NCI-H1105 treated with DMSO at 0.1 percent for 48 hours (cell line): ENCODE measurements at regions not wholly inside any gene's neighbourhood (a gene's known extent, or its start where the extent isn't known, plus 50 kb on each side); places are given as distances from the start of the nearest gene placed in this dataset.

Experiments
- DNase-seq: peaks from one replicate; lab custom pipeline; 2025; lab: John Stamatoyannopoulos, UW

DNA sequence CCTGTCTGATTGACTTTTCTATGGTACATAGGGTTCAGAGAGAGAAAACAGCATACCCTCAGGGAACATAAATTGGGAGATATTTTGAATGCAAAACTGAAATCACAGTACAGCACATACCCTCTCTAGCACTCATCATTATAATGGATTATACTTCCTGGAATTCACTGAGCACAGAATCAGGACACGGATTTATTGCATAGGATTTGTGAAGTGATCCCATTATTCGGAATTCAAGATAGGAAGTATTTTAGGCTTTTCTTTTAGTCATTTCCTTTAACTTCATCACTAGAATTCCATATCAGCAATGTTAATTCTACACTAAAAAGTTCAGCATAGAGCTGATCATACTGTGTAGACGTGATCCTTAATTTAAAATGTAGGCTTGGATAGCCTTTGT, 407.0 kb downstream of the PID1 start:
- no peak for DNase-seq

DNA sequence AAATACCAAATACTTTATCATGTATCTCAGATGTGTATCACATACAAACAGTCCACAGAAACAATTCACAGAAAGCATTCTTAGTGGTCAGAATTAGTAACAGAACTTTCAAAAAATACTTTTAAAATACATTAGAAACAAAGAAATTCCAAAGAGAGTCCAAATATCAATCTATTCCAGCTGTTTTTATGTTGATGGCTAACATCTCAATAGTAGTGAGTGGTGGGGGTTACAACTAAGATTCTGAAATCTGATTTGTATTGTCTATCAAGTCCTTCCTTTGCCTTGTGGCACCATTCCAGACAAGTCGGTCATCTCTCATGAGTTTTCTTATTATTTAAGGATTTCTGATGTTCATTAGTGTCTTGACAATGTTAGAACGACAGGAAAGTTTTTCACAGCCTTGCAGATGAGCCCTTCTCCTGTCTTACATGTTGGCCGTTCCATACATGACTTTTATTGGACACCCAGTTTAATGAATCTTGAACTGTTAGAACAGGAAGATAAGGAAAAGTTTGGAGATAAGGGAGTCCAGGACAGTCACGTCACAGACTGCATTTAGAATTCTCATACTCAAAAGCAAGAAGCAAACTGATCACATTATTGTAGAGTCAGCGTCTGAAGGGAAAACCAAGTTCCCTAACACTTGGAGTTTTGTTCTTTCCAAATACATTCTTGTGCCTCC, 410.3 kb downstream of the PID1 start:
- no peak for DNase-seq

DNA sequence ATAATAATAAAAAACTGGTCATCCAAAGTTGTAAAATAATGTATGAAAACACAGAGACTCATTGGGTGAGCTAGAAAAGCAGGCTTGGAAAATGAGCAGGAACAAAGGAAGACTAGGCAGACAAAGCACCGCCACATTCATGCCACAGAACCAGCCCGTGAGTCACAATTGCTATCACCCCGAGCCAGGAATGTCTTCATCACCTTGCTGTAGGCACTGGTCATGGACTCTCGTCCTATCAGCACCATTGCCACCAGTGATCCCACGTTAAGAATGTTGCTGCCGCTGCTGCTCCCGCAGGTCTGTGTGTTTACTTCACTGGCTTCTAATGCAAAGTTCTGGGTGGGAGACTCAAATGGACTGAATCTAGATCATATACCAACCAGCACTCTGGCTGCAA, 417.9 kb downstream of the PID1 start:
- no peak for DNase-seq

DNA sequence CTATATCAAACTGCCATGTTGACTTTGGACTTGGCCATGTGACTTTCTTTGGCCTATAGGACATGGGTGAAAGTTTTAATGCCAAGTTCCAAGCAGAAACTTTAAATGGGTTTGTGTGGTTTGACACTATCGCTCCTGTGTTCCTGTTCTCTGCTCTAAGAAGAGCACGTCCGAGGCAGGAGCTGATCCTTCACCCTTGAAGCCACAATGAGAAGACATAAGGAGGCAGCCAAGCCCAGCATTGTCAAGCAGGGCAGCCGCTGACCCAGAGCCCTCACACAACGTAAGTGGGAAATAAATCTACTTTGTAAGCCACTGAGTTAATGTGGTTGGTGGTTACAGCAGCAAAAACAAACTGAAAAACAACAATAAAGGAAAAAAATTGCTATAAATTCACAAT, 422.4 kb downstream of the PID1 start:
- no peak for DNase-seq

DNA sequence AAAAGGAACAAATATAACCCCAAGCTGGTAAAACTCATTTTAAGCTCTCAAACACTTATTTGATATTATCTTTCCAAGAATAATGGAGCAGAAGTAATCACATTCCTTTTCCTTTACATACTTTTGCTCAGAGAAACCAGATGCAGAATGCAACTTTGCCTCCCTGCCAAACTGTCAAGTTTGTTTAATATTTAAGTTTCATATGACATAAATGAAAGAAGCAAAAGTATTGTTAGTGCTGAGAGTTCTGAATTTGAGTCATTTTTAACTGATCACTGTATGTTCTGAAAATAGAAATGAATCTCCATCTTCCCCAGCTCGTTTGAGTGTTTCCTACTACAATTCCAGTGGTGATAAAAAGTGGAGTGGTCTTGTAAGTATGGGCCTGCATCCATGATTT, 423.4 kb downstream of the PID1 start:
- DNase-seq: no peak

DNA sequence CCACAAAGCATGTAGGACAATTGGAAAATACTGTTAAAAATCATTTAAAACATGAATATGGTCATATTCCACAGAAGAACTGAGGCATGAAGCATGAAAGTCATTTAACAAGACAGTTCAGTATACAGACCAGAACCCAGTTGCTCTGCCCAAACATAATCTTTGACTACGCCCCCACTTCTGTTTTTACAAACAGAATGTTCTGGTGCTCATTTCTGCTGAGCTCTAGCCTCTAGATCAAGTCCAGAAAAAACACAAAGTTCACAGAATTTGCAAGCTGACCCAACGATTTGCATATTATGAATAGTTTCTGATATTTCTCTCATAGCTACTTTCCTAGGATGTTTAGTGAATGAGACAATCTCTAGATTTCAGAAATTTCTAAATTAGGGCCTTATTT, 424.9 kb downstream of the PID1 start:
- DNase-seq: no peak

DNA sequence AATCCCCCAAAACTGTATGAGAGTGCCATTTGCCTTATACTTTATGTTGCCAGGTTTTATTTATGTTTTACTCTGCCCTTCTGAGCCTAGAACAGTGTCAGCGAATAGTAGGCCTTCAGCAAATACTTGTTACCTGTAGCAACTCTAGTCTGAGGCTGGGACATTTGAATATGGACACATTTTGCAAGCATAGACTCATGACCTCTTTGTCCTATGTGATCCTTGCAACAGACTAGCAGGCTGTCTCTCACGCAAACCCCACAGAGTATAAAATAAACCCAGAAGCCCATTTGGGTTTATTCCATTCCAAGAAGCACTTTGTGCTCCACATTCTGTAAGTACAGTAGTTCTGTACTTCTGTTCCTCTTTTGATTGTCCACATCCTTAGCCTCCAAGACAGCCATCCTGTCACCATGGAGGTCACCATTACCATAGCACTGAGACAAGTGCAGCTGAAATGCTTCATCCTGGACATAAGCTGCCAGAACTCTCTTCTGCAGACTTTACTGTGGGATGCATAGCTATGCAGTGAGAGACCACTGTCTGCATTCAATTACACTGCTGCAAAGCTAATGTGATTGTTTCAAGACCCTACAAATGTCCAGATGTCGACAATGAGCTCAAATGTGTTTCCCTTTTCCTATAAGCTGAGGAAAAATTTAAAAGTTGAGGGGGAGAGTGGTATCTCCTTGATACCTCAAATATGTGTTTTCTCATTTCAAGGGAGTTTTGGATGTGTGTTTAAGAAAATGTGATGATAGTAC, 425.7 kb downstream of the PID1 start:
- no peak for DNase-seq

DNA sequence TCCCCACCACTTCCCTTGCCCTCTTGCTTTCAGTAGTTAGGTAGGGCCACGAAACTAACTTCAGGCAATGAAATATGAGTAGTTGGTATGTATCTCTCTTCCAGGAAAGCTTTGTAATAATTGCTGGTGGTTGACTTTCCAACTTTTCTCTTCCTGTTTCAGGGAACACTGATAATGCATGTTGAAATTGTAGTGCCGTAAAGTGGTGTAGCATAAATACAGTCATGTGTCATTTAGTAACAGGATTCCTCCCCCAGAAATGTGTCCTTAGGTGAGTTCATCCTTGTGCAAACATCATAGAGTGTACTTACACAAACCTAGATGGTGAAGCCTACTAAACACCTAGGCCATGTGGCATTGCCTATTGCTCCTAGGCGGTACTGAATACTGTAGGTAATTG, 429.2 kb downstream of the PID1 start:
- no peak for DNase-seq

DNA sequence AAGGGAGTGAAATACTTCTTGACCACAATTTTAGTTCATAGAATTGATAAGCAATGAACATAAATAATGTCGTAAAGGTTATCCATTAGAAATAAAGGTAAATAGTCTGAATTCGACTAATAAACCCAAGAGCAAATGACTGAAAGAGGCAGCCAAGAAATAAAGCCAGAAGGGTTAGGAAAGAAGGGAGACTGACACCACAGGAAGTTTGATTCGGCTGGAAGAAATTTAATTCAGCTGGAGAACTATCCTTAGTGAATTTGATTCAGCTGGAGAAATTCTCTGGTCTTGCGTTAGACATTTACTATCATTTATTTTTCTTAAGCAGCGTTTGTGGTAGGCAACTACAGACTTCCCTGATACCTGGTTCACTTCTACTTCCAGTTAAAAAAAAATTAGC, 429.6 kb downstream of the PID1 start:
- DNase-seq: no peak

DNA sequence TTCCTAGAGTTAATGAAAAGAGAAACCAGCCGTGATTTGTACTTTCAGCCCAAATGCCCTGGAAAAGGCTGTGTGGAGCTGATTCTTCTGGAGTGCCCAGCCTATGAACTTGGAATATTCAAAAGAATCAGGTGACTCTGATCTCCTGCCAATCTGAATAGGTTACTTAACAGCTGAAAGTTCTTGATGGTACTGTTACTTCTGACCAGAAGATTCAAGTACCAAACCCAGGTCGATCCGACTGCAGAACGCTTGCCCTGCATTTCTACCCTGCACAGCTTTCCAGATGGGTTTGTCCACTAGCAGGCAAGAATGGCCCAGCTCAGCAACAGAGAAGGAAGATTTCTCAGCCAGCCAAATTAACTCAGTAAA, 430.4 kb downstream of the PID1 start:
- DNase-seq: no peak

DNA sequence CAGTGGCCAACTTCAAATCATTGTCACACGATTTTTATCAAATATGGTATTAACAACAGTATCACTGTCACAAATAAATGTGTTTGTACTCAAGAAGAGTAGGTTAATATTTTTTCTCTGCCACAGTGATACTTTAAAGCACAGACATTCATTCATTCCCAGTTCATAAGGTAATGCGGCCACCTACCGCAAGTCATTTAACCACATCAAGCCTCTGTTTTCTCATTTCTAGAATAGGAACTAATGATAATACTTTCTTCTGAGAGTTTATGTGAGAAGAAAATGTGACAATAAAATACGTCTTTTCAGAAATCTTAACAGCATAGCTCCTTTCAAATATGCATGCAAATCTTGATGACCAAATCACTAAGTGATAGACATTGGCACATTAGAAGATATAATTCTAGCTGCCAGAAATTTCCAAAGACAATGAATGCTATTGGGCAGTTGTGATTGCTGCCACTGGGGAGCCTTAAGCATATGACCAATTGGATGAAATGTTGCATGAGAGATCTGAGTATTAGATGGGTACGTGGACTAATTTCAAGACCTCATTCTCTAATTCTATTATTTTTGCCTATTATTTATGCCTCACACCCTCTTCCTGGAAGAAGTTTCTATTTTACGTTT, 430.9 kb downstream of the PID1 start:
- no peak for DNase-seq

DNA sequence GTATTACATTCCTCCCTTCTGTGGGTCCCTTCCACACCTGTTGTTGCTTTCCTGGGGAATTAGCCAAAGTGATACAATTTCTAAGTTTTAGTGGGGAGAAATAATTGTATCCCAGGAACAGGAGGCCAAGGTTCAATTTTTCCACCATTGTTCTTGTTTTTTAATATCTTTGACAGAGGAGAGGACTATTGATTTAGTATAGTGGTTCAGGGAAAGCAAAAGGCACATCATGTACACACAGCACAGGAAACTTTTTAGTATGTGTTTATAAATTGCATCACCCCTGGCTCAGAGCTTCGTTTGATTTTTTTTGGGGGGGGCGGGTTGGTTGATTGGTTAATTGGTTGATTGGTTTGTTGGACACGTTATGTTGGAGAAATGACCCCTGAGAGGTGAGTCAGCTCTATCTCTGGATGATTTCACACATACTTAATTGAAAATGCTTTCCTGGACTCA, 431.6 kb downstream of the PID1 start:
- no peak for DNase-seq

DNA sequence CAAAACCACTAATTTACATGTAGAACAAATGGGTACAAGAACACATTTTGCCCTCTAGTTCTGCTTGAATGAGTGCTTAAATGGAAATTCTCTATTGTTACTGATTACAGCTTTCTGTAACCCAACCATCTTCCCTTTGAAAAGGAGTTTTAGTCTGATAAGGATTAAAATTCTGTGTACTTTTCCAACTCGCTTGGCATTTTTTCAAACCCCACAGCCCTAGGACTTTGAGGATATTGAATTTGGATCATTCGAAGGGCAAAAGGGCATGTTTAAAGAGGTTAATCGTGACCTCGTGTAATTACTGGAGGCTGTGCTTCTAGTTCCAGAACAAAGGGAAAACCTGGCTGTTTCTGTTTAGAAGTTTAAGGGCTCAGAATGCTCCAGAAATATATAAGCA, 432.3 kb downstream of the PID1 start:
- DNase-seq: no peak

DNA sequence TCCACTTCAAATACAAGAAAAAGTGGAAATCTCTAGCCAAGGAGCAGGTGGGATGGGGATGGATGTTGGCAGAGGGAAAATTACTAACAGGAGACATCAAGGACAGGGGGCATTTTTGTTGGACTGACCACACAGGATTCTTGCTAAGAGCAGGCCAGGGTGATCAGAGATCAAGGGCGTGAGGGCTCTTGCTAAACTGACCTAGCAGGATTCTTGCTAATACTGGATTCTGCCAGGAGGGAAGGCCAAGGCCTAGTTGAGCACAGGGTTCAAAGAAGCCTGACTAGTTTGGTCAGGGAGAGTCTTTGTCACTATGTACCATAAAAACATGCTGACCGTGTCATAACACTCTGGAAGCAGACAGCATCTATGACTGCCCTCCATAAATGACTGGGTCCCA, 442.7 kb downstream of the PID1 start:
- DNase-seq: no peak

DNA sequence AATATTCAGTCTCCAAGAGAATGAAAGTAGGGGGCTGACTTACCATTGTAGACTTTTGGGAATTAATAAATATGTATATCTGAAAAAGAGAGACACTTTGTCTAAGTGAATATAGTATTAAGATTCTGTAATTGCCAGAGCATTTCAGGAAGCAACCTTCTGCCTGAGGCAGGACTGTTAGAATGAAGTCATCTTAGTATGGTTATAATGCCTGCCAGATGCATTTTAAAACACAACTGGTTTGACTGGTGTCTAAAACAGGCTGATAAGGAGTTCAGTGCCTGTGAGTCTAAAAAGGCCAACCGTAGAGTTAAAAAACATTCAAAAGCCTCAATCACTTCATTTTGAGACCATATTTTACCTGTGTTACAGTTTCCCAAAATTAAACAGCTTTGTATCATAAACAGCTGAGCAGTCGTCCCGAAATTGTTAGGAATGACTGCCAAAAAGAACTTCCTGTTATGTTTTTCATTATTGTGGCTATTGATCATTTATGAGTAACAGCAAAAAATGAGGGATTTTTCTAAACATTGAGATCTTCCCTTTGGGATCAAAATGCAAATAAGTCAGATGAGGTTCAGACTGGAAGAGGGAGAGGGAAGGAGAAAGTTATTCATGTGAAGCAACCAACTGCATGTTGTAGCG, 443.9 kb downstream of the PID1 start:
- DNase-seq: no peak

DNA sequence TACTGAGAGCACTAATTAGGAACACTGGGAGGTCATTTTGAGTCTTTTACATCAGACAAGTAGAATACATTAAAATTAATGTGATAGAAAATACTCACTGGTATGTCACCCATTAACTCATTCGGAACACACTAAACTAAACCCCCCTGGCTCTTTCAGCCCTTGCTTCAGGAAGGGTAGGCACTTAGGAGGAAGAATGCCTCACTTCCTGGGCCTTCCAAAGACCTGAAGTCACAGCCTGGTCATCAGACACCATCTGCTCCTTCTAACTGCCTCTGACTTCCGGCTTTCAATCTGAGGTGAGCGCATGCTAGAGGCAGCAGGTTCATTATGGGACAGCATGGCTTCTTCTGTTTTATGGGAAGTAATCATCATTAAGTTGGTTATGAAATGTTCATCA, 451.4 kb downstream of the PID1 start:
- DNase-seq: no peak

DNA sequence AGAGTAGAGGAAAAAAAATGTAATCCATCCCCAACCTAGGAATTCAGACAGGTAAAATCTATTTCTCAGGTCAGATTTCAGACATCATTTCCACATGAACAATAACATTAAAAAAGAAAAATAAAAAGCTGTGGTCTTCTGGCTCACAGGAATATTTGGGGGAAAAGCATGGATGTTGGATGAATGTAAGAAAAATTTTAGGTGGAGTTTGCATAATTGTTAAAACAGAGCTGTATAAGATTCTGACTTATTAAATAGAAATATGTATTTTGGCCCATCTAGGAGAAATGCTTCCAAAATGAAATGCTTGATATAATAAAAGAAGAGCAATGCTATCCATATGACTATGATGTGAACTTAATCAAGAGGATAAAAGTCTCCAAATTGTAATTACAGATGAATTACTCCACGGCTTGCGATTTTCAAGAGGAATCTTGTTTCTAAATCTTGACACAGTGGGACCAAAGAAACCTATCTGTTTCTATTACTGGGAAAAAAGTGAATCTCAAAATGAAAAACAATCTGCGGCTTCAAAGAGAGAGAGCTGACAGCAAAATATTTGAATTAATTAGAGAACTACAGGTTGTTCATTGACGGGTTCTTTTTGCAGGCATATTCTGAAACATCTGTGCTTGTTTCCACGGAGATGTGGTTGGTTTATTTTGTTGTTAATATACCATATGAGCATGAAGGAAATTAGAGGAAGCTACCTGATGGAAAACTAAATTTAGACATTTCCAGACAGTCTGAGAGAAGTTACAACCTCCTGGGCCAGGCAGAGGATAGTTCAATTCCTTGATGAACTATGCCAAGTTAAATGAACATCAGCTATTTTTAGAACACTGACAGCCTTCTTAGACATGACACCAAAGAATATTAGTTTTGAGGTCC, 468.7 kb downstream of the PID1 start:
- no peak for DNase-seq

DNA sequence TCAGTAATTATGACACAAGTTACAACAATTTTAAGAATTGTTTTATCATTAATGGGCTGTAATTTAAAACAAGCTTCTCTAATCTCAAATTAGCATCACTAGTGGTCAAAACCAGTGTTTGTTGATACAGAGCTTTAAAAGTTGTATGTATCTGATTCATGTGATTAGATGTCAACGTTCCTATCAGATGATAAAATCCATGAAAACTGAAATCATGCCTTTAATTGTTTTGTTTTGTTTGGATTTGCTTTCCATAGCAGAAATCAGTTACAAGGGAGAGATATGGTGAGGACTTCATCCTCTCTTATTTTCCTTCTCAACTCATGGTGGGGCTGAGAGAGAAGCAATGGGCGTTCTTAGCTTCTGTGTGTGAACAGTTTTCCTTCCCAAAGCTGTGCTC, 469.6 kb downstream of the PID1 start:
- no peak for DNase-seq

DNA sequence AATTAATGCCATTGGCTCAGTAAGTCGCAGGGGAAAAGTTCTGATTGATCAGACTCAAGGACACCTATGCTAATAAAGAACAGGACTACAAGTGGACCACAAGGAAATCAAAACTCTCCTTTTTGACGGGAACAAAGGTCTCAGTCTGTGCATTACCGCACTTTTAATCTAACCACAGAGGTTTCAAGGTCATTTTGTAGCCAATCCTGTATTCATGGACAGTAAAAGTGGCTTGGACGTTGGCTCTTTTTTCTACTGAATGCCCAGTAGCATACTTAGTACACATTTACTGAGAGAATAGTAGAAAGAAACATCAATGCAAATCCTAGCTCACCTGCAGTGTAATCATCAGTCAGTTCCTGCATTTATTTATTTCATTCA, 471.9 kb downstream of the PID1 start:
- no peak for DNase-seq

DNA sequence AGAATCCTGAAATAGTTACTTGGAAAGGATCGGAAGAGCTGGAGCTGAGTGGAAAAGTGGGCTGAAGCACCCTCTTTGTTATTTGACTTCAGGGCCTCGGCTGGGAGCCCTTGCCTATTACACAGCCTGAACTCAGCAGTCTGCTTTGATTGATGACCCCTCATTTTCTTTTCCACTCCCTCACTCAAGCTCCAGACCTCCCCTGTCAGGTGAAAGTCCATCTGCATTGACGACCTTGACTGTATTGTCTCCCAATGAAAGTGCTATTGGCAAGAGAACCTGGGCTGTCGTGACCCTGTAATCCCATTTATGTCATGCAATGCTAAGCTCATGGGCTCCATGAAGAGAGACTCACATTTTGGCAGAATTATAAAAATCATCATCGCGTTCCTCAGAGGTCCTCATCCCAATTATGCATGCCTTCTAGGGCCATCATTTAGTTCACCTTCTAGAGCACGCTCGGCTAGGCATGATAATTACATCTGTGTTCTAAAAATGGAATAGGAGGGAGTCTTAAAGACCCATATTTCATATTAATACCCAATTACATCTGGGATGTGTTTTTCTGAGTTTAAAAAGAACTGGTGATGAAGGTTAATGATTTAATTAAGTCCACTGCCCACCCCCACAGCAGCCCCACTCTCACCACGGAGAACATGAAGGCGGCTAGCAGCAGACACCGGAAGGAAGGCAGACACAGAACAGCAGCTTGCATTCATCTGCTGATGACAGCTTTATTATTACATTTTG, 472.5 kb downstream of the PID1 start:
- DNase-seq: no peak

DNA sequence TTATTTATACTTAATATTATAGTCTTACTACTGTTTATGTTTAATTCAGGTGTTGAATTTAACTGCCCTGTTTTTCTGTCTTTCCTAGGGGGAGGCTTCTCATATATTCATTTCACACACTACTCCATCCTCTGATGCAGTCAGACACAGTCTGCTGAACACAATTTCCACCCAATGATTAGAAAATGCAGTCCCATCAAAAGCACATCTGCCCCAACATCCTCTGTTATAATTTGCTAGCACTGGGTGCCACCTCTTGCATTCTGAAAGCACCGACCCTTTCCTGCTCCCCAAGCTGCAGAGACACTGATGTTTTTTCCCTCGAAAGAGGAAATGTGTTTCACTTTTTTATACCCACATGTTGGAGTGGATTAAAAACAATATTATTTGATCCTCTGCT, 474.7 kb downstream of the PID1 start:
- DNase-seq: no peak
